GM12878 (cell line): ENCODE measurements at regions not wholly inside any gene's neighbourhood (a gene's known extent, or its start where the extent isn't known, plus 50 kb on each side); places are given as distances from the start of the nearest gene placed in this dataset.

Source experiments
- ATAC-seq: fragments of 200-7000 bp; cut with Tn5 transposase; 3 replicates; pipeline ENCODE4 v1.9.1; 2020; ENCODE audit warnings: mild to moderate bottlenecking, moderate library complexity
- BruUV-seq: library from RNA; stranded (reverse); fragments of 400-500 nt; replicated peaks from 2 replicates; lab custom pipeline; 2021; lab: Mats Ljungman, UMichigan
- CTCF ChIA-PET: fragments of 300-600 bp; sonication (Branson Sonifier 250); formaldehyde crosslinking; extraction: SDS; loops from one replicate; lab custom pipeline; 2021; ENCODE audit warnings: inconsistent platforms; lab: Yijun Ruan, JAX
- POLR2A ChIA-PET: fragments of 350-600 bp; formaldehyde crosslinking; extraction: SDS; loops from one replicate; lab custom pipeline; 2021; ENCODE audit warnings: inconsistent platforms; lab: Charles Lee
- RAD21 ChIA-PET: fragments of 300-600 bp; sonication (Branson Sonifier 250); formaldehyde crosslinking; loops from one replicate; lab custom pipeline; 2023; ENCODE audit warnings: antibody characterized with exemption; ENCODE audit not compliant: unreplicated experiment; lab: Charles Lee
- SMC1A ChIA-PET: fragments of 300-600 bp; sonication (Branson Sonifier 250); formaldehyde crosslinking; loops from one replicate; lab custom pipeline; 2023; ENCODE audit not compliant: unreplicated experiment, uncharacterized antibody; lab: Charles Lee
- DNase-seq: peaks from one replicate; pipeline ENCODE4 v3.0.0-alpha.2; 2011; ENCODE audit warnings: low read depth, low spot score
- FAIRE-seq: peaks from 3 replicates; lab custom pipeline; 2011; peaks lifted over from hg19 to GRCh38; lab: Jason Lieb, UNC
- H2AFZ ChIP-seq: 2 replicates; pipeline ENCODE4 v1.6.0; 2011; ENCODE audit warnings: low read depth, low read length, control low read depth; ENCODE audit not compliant: control insufficient read depth
- H3K27ac ChIP-seq: 2 replicates; pipeline ENCODE4 v1.5.1; 2011; ENCODE audit warnings: control low read depth; ENCODE audit not compliant: control insufficient read depth, insufficient read depth
- H3K27me3 ChIP-seq, 2 experiments: replicated peaks in 1 of 2; 2 replicates each; pipeline versions ENCODE4 v1.6.0 to v1.6.1; 2011; ENCODE audit warnings: low read length in 1 of 2; ENCODE audit not compliant: control insufficient read depth in 2 of 2, insufficient read depth in 2 of 2
- H3K36me3 ChIP-seq, 2 experiments: 2 replicates each; pipeline ENCODE4 v1.5.1; 2011; ENCODE audit warnings: low read length in 1 of 2; ENCODE audit not compliant: control insufficient read depth in 2 of 2, insufficient read depth in 2 of 2
- H3K4me1 ChIP-seq: 2 replicates; pipeline ENCODE4 v1.6.1; 2011; ENCODE audit warnings: mild to moderate bottlenecking, low read length, moderate library complexity, mixed read lengths; ENCODE audit not compliant: control insufficient read depth, insufficient read depth
- H3K4me2 ChIP-seq: 2 replicates; pipeline ENCODE4 v1.6.0; 2011; ENCODE audit warnings: control low read depth; ENCODE audit not compliant: control insufficient read depth, insufficient read depth
- H3K4me3 ChIP-seq: fragments of 200-600 bp; sonication (generic); 2 replicates; pipeline ENCODE4 v1.5.1; 2016
- H3K79me2 ChIP-seq: 2 replicates; pipeline ENCODE4 v1.6.0; 2011; ENCODE audit warnings: low read length; ENCODE audit not compliant: control insufficient read depth, insufficient read depth
- H3K9ac ChIP-seq: 2 replicates; pipeline ENCODE4 v1.8.0; 2011; ENCODE audit warnings: low read length, control low read depth, mixed read lengths; ENCODE audit not compliant: control insufficient read depth, insufficient read depth
- H3K9me3 ChIP-seq: replicated peaks from 3 replicates; pipeline ENCODE4 v1.5.1; 2011; ENCODE audit warnings: mild to moderate bottlenecking, low read length; ENCODE audit not compliant: control insufficient read depth, insufficient read depth
- H4K20me1 ChIP-seq: 2 replicates; pipeline ENCODE4 v1.6.0; 2011; ENCODE audit not compliant: control insufficient read depth, insufficient read depth
- CEBPB ChIP-seq, 2 experiments: fragments of 150-350 bp in 1 of 2; IDR thresholded peaks; 2 replicates each; pipeline ENCODE4 v1.6.1; 2012 to 2014; ENCODE audit warnings: low read depth in 2 of 2, low read length in 2 of 2, borderline replicate concordance in 1 of 2, inconsistent platforms in 1 of 2
- GABPA ChIP-seq: IDR thresholded peaks from 2 replicates; pipeline ENCODE4 v1.6.1; 2014; ENCODE audit warnings: antibody characterized with exemption, low read depth, mild to moderate bottlenecking, inconsistent platforms
- HDAC2 ChIP-seq: fragments of 200-600 bp; sonication (generic); IDR thresholded peaks from 2 replicates; pipeline ENCODE4 v1.6.1; 2017
- POLR2AphosphoS5 ChIP-seq: IDR thresholded peaks from 2 replicates; pipeline ENCODE4 v1.6.1; 2011; ENCODE audit warnings: mild to moderate bottlenecking, low read length, inconsistent platforms
- RB1 ChIP-seq: fragments of 450-650 bp; formaldehyde crosslinking; IDR thresholded peaks from 2 replicates; pipeline ENCODE4 v1.6.1; 2017; ENCODE audit warnings: mild to moderate bottlenecking, borderline replicate concordance
- SRF ChIP-seq, 2 experiments: IDR thresholded peaks; 2 replicates each; pipeline ENCODE4 v1.6.1; 2011; ENCODE audit warnings: low read depth in 2 of 2, low read length in 2 of 2, mild to moderate bottlenecking in 1 of 2, moderate library complexity in 1 of 2
- SUPT20H ChIP-seq: IDR thresholded peaks from 2 replicates; pipeline ENCODE4 v1.6.1; 2011; ENCODE audit warnings: low read depth, mild to moderate bottlenecking, low read length, moderate library complexity, borderline replicate concordance; ENCODE audit not compliant: control insufficient read depth
- TAF1 ChIP-seq: IDR thresholded peaks from 2 replicates; pipeline ENCODE4 v1.6.1; 2011; ENCODE audit warnings: mild to moderate bottlenecking, low read depth, low read length, borderline replicate concordance
- ZNF384 ChIP-seq: IDR thresholded peaks from 2 replicates; pipeline ENCODE4 v1.6.1; 2012; ENCODE audit warnings: low read depth, mild to moderate bottlenecking, low read length, improper control_type of control experiment, borderline replicate concordance
- WGBS: methylation state at CpG from one replicate; pipeline ENCODE4 v1.1.6; 2016; ENCODE audit warnings: low lambda C conversion rate; ENCODE audit not compliant: insufficient replicate concordance, insufficient coverage; ENCODE audit errors: missing lambda C conversion rate; 5-methylcytosine and 5-hydroxymethylcytosine counted together
- in situ Hi-C: fragments of 300-500 bp; cut with MboI; formaldehyde crosslinking; loops from 9 replicates; pipeline ENCODE4 v1.14.3; 2018; ENCODE audit warnings: mixed read lengths
- intact Hi-C: fragments of 100-400 bp; cut with micrococcal nuclease; formaldehyde crosslinking; loops from one replicate; pipeline ENCODE4 v1.14.2; 2022; ENCODE audit not compliant: unreplicated experiment

- no peak for FAIRE-seq
- no peak overlapping the region for H2AFZ ChIP-seq
- no peaks in the 10 kb centered on the region for H3K27me3 ChIP-seq
- no peaks in the 10 kb centered on the region for H3K9me3 ChIP-seq
- intact Hi-C loops: no loop called here
- no peaks in the 10 kb centered on the region for H3K4me1 ChIP-seq
- H3K9ac ChIP-seq: no peak overlapping the region
- no peak overlapping the region for H3K4me2 ChIP-seq
- RAD21 ChIA-PET: no interaction called here
- no TSS peak for BruUV-seq
- no peaks in the 10 kb centered on the region for H4K20me1 ChIP-seq
- TF ChIP-seq RB1 (no peak), HDAC2 (no peak), SUPT20H (no peak), GABPA (no peak), CEBPB (IDR thresholded peaks at IDR 0.05; ENCODE audit: borderline replicate concordance in 1 of 2, low read depth in 2 of 2, low read length in 2 of 2) (no peak), POLR2AphosphoS5 (no peak), SRF (IDR thresholded peaks at IDR 0.05; ENCODE audit: low read depth in 2 of 2, low read length in 2 of 2) (no peak), TAF1 (no peak), ZNF384 (no peak)
- no peaks in the 10 kb centered on the region for H3K79me2 ChIP-seq
- 51% methylated on average over 14 of the region's 17 CpGs for WGBS
- no peak; the same call in 2 of the 3 replicates for ATAC-seq
- H3K27ac ChIP-seq: no peak overlapping the region
- H3K4me3 ChIP-seq: no peak overlapping the region
- no peaks in the 10 kb centered on the region for H3K36me3 ChIP-seq
- in situ Hi-C loops: no loop called here
- SMC1A ChIA-PET: no interaction called here
- CTCF ChIA-PET: no interaction called here
- DNase-seq: no peak
- POLR2A ChIA-PET: no interaction called here
These were observed 53.0 kb upstream of the PCSK6 start for GRCh38 chr15:101542306-101543025.
